ENCODE measurements at regions not wholly inside any gene's neighbourhood (a gene's known extent, or its start where the extent isn't known, plus 50 kb on each side); places are given as distances from the start of the nearest gene placed in this dataset.

DNA sequence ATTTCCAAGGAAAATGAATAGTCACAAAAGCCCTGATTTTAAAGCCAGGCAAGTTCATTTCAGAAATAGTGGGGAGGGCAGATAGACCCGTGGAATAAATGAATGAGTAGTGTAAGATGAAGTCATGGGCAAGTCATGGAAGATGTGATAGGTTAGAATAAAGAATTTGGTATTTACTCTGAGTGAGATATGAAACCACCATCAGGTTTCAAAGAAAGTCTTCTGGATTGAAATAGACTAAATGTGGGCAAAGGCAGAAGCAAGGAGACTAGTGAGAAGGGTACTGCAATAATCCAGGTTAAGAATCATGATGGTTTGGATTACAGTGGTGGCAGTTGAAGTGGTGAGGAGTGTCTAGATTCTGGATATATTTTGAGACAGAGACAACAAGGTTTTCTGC is 218.5 kb upstream of the AFF2 start:
- TF ChIP-seq MYC (IDR thresholded peaks at IDR 0.05; ENCODE audit: low read depth, low read length) (no peak), POLR2A (IDR thresholded peaks at IDR 0.05; ENCODE audit: low read depth, low read length) (no peak), POLR2AphosphoS5 (IDR thresholded peaks at IDR 0.05; ENCODE audit: insufficient read depth, low read depth, low read length) (no peak), EZH2 (IDR thresholded peaks at IDR 0.05; ENCODE audit: borderline replicate concordance, low read depth, low read length, severe bottlenecking) (no peak), JUN (IDR thresholded peaks at IDR 0.05; ENCODE audit: borderline replicate concordance, insufficient read depth, insufficient read length, low read depth) (no peak), GATA2 (IDR thresholded peaks at IDR 0.05; ENCODE audit: insufficient read depth, insufficient read length, low read depth, low read length) (no peak)
- TF ChIP-seq, protein P1, sequence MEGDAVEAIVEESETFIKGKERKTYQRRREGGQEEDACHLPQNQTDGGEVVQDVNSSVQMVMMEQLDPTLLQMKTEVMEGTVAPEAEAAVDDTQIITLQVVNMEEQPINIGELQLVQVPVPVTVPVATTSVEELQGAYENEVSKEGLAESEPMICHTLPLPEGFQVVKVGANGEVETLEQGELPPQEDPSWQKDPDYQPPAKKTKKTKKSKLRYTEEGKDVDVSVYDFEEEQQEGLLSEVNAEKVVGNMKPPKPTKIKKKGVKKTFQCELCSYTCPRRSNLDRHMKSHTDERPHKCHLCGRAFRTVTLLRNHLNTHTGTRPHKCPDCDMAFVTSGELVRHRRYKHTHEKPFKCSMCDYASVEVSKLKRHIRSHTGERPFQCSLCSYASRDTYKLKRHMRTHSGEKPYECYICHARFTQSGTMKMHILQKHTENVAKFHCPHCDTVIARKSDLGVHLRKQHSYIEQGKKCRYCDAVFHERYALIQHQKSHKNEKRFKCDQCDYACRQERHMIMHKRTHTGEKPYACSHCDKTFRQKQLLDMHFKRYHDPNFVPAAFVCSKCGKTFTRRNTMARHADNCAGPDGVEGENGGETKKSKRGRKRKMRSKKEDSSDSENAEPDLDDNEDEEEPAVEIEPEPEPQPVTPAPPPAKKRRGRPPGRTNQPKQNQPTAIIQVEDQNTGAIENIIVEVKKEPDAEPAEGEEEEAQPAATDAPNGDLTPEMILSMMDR (IDR thresholded peaks at IDR 0.05; ENCODE audit: extremely low read depth in 1 of 2, insufficient read depth in 1 of 2, low read depth in 1 of 2, low read length in 2 of 2) = no peak

Data from endothelial cell of umbilical vein (primary cell).